Epithelial cell of proximal tubule (primary cell): ENCODE measurements at regions not wholly inside any gene's neighbourhood (a gene's known extent, or its start where the extent isn't known, plus 50 kb on each side); places are given as distances from the start of the nearest gene placed in this dataset.

ENCODE experiments used
- DNase-seq: peaks from one replicate; pipeline ENCODE4 v3.0.0-alpha.2; 2011; ENCODE audit warnings: low read depth
- H3K4me3 ChIP-seq: 2 replicates; pipeline ENCODE4 v1.5.1; 2011; ENCODE audit warnings: low read depth, mild to moderate bottlenecking, low read length
- TF ChIP-seq, protein P1 (sequence below): conservative IDR thresholded peaks from 2 replicates; pipeline ENCODE4 v1.5.1; 2012; ENCODE audit warnings: low read depth, mild to moderate bottlenecking, low read length

DNA sequence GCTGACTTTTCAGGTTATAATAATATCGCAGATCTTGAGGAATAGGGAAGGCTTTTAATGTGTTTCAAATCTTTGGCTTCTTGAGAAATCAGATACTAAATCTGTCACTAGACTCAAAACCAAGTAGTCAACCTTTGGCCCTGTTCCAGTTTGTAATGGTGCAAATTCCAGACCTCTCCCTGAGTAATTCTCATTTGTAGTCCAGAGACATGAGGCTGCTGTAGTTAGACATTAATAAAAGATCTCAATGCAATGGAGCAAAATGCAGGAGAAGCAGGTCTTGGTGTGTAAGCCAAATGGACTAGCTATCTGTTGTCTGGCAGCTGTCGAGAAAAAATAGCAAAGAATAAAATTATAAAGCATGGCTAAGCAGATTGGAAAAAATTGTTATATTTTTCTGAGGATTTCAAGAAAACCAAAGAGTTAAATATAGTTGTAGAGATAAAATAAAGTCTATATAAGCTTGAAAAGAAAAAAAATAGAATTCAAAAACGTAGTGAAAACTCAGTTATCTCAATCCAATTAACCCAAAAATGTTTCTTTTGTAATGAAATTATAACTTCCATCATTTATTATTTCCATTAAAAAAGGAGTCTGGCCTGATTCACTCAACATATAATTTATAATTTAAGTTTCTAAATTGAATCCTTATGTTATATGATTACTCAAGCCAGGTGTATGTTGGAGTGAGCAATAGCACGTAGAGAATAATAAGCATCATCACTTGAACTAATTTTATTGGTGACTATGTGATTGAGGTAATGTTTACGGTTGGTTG lies 161.5 kb upstream of the ADGRB3 start:
- peak; percentile 20 for DNase-seq
- TF ChIP-seq, protein P1, sequence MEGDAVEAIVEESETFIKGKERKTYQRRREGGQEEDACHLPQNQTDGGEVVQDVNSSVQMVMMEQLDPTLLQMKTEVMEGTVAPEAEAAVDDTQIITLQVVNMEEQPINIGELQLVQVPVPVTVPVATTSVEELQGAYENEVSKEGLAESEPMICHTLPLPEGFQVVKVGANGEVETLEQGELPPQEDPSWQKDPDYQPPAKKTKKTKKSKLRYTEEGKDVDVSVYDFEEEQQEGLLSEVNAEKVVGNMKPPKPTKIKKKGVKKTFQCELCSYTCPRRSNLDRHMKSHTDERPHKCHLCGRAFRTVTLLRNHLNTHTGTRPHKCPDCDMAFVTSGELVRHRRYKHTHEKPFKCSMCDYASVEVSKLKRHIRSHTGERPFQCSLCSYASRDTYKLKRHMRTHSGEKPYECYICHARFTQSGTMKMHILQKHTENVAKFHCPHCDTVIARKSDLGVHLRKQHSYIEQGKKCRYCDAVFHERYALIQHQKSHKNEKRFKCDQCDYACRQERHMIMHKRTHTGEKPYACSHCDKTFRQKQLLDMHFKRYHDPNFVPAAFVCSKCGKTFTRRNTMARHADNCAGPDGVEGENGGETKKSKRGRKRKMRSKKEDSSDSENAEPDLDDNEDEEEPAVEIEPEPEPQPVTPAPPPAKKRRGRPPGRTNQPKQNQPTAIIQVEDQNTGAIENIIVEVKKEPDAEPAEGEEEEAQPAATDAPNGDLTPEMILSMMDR, result no peak
- no peak overlapping the region for H3K4me3 ChIP-seq

DNA sequence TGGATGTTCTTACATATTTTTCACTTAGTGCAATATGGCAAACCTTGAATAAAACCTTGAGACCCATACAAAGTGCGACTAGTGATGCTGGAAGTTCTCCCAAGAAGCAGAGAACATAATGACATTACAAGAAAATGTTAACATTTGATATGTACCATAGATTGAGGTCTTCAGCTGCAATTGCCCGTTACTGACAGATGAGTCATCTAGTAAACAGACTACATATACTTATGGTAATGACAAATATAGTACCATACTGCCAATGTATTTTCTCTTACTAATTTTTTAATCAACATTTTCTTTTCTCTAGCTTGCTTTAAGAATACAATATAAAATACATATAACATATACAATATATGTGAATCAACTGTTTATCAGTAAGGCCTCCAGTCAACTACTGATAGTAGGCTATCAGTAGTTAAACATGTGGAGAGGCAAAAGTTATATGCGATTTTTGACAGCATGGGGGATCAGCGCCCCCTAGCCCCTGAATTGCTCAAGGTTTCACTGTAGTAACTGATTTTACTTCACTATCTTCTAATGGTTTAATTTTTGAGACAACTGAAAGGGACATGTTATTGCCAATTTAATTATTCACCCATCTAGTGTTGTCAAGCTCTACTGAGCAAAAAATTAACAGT lies 166.7 kb upstream of the ADGRB3 start:
- DNase-seq, result no peak
- no peak overlapping the region for H3K4me3 ChIP-seq
- TF ChIP-seq, protein P1, result peak; percentile 33

DNA sequence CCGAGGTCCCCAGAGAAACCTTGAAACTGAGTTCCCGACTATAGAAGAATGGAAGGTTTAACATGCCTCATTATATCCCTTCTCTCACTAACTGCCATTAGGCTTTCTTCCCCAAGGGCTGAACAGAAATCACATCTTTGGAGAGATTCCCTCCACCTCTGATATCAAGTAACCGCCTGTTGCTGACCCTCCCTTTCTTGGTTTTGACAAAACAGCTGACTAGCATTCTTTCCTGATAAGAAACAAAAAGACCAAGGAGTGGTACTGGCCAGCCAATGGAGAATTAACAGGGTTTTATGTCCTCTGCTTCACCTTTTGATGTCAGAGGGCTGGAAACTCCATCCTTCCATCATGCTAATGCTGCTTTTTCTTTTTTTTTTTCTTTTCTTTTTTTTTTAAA lies 176.6 kb upstream of the ADGRB3 start:
- TF ChIP-seq, protein P1, result no peak
- no peak overlapping the region for H3K4me3 ChIP-seq
- DNase-seq, result no peak

DNA sequence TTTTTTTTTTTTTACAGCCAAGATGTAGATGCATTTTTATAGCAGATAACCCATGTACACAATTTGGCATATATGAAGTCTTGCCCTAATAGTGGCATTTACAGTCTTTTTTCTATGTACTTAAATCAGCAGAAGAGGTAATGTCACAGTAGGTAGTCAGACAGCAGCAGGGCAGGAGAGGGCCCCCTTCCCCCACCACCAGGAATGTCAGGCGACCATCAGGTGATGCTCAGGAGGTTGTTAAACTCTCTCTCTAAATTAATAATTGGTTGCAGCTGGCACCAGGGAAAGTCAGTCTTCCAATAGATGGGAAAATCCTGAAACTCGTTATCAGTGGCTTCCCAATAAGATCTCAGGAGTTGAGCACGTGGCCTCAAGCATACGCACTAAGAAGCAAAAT lies 188.0 kb upstream of the ADGRB3 start:
- TF ChIP-seq, protein P1, result no peak
- no peak for DNase-seq
- no peak overlapping the region for H3K4me3 ChIP-seq

DNA sequence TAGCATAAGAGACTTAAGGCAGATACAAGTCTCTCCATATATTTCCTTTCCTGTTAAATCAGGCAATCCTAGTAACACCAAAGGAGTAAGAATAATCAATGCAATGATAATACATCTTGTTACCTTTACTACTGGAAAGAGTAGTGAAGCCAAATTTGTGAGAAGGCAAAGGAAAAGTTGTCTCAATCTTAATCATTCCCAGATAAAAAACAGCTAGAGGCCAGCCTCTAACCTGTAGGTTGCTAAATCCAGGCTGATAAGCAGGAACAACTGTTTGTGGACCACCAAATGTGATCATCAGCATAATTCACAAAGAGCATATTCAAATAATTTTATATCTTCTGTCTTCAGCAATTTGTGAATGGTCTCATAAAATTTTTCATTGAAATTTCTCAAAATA lies 189.2 kb upstream of the ADGRB3 start:
- no peak overlapping the region for H3K4me3 ChIP-seq
- DNase-seq, result no peak
- TF ChIP-seq, protein P1, result no peak

DNA sequence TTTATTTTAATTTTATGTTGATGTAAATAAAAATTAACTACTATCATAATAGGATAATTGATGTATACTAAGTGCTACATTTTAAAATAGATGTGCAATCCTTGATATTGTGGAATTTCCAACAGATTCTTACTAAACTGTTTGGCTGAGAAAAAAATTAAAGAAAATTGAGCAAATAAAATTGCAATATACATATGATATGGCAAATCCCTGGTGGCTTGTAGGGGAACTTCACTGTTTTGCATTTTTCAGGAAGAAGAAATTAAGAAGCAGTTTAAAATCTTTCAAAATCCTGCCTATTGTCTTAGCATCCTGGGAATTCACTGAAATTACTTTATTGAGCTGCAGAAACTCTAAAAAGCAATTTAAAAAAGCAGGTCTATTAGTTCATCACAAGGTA lies 191.4 kb upstream of the ADGRB3 start:
- H3K4me3 ChIP-seq, result no peak overlapping the region
- TF ChIP-seq, protein P1, result no peak
- DNase-seq, result no peak

DNA sequence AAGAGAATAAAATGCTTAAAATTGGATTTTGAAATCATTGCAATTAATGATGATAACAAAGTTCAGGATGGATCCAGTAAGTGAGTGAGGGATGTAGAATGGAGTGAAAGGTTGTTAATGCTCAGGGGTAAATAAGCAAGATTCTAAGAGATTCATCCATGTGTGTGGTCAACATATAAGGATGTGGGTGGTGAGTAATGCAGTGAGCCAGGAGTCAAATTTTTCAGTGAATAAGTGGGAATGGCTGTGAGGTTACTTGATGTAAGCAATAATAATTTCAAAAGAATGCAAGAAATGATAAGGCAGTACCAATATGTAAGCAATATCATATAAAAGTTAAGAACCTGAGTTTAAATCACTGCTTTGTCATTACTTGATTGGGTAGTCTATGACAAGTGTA lies 207.5 kb upstream of the ADGRB3 start:
- DNase-seq, result no peak
- TF ChIP-seq, protein P1, result no peak
- no peak overlapping the region for H3K4me3 ChIP-seq
